Fibroblast of mammary gland (primary cell): ENCODE measurements at regions not wholly inside any gene's neighbourhood (a gene's known extent, or its start where the extent isn't known, plus 50 kb on each side); places are given as distances from the start of the nearest gene placed in this dataset.

Experiments used
- DNase-seq: peaks from one replicate; pipeline ENCODE4 v3.0.0-alpha.2; 2010; ENCODE audit warnings: low read depth
- H3K4me3 ChIP-seq: 2 replicates; pipeline ENCODE4 v1.5.1; 2011; ENCODE audit warnings: low read depth, mild to moderate bottlenecking, low read length, moderate library complexity; ENCODE audit not compliant: control insufficient read depth
- CTCF ChIP-seq: conservative IDR thresholded peaks from 2 replicates; pipeline ENCODE4 v1.5.1; 2011; ENCODE audit warnings: low read depth, low read length, inconsistent platforms; ENCODE audit not compliant: control insufficient read depth, insufficient read depth

DNA sequence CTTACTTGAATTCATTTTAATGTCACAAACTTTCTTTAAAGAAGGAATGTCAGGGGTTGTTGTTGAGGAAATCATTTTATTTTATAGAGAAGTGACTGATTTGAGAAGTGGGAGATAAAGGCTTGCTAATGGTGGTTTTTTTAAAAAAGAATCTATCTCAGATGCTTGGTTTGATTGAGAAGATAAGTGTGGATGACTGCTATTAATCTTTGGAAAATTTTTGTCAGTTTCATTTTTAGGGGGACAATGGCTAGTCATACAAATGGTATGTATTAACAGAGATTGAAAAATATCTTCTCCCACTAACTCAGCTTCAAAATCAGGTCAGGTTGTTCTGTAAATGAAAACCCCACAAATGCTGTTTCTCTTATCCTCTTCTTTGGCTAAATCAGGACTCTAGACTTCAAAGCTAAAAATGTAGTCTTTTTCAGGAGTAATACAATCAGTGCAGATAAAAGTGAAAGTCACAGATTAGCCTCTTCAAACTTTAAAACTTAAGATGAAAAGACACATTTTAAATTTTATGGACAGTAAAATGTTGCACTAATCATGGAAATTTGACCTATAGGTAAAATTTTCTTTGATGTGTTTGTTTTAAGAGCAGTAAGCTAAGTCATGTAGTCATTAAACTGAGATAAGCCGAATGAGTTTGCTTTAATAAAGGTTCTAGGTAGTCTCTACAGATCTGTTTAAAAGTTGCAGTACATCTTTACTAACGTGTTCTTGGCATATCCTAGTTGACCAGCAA is 674.2 kb upstream of the VRK2 start:
- no peak for TF ChIP-seq CTCF
- H3K4me3 ChIP-seq, result no peak overlapping the region
- no peak for DNase-seq

- no peak for TF ChIP-seq CTCF
- peak; percentile 78 for DNase-seq
- no peak overlapping the region for H3K4me3 ChIP-seq
Measured at GRCh38 chr2:57373530-57373929, 673.1 kb upstream of the VRK2 start.

GRCh38 chr2:57376985-57377384 is 669.6 kb upstream of the VRK2 start:
- TF ChIP-seq CTCF, result peak; percentile 18
- no peak overlapping the region for H3K4me3 ChIP-seq
- DNase-seq, result peak; percentile 14

DNA sequence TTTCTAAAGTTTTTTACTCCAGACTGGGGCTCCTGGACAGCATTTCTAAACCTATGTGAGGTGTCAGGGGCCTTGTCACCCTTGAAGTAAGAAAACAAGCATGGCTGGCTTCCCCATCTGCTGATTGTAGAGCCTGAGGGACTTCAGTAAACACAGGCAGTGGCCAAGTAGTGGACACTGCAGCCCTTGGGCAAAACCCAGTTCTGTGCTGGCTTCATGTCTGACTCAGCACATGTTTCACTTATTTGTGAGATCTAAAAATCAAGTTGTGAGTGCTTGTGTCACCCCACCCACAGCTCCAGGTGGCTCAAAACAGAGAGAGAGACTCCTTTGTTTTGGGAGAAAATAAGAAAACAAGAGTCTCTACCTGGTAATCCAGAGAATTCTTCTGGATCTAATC is 660.3 kb upstream of the VRK2 start:
- DNase-seq, result no peak
- TF ChIP-seq CTCF, result no peak
- H3K4me3 ChIP-seq, result no peak overlapping the region

DNA sequence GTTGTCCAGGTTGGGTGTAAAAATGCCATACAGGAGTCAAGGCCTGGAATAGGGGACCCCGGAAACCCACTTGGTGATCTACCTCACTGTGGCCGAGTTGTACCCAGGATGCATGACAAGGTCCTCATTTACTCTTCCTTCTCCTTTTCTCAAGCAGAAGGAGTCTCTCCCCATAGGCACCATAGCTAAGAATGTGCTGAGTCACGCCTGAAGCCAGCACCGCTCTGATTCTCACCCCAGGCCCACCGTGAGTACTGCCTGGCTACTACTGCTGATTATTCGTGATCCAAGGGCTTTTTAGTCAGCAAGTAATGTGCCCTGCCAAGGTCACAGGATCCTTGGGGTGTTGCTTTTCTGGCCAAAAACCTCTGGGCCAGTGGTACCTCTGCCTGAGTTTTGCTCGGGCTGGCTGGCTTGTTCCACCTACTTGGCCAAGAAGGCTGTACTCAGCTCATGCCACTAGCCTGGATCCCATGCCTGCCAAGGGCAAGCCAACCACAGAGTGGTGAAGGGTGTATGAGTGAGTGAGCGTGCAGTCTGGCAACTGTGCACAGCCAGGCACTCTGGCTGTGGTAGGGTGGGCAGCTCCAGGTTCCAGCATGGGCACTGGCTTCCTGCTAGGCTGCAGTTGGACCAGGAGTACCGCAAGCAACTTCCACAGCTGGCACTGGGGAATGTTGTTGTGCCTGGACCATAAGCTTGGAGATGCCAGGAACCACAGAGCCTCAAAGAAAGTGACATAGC is 650.1 kb upstream of the VRK2 start:
- no peak overlapping the region for H3K4me3 ChIP-seq
- TF ChIP-seq CTCF, result no peak
- DNase-seq, result no peak

- TF ChIP-seq CTCF, result no peak
- no peak for DNase-seq
- no peak overlapping the region for H3K4me3 ChIP-seq
Measured at GRCh38 chr2:57397550-57398360, 648.9 kb upstream of the VRK2 start.
